HCEC 1CT (cell line): ENCODE measurements at regions not wholly inside any gene's neighbourhood (a gene's known extent, or its start where the extent isn't known, plus 50 kb on each side); places are given as distances from the start of the nearest gene placed in this dataset.

Experiments used
- DNase-seq: peaks from one replicate; pipeline ENCODE4 v3.0.0-alpha.2; 2017

DNA sequence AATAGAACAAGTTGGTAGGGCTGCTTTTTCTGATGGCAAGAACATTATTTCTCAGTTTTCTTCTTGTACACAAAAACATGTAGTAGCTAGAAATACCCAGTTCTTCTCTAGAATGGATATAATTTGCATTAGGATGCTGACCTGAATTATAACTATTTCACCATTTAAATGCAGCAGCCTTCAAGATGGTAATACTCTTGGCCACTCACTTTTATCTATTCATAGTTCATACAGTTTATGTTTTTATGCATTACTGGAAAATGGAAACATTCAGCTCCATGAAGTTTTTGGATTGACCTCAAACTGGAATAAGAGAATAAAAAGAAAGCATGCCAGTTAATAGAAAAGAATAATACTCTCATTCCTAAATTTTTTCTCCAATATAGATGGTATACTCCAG lies 487.4 kb downstream of the PABPC4L start:
- DNase-seq: no peak

DNA sequence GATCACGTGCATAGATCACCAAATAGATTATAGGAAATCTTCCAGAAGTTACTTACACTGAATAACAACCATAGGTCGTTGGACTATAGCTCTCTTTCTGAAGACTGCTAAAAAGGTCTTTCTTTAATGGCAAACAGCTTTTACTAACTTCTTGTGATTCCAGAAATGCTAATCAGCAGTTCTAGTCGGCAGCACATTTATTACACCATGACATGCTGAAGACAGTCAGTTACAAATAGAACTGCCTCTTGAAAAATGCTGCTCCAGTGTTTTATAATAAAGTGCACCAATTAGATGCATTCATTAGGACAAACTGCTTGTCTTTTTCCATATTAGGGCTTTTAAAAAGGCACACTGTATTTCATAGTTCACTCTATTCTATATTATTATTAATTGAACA lies 488.2 kb downstream of the PABPC4L start:
- no peak for DNase-seq

DNA sequence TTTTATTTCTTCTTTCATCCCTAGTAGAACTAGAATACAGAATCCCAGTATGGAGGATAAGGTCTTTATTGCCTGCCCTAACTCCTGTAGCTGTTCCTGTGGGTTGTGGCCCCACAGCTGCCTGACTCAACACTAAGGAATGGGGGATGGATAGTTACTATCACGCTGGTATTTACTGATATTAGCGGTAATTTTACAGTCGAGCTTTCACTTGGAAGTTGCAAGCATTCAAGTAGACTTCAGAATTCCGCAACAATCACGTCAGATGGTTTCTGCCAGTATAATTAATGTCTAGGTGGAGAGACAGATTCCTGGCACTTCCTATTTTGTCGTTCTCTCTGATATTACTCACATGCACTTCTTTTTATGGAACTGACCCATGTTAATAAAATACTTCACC lies 489.8 kb downstream of the PABPC4L start:
- DNase-seq: no peak

DNA sequence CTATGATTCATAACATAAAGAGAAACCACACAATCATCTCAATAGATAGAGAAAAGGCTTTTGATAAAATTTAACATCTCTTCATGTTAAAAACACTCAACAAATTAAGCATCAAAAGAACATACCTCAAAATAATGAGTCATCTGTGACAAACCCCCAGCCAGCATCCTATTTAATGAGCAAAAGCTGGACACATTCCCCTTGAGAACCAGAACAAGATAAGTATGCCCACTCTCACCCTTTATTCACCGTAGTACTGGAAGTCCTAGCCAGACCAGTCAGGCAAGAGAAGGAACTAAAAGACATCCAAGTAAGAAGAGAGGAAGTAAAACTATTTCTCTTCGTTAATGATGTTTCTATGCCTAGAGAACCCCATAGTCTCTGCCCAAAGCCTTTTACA lies 507.2 kb downstream of the PABPC4L start:
- DNase-seq: no peak

DNA sequence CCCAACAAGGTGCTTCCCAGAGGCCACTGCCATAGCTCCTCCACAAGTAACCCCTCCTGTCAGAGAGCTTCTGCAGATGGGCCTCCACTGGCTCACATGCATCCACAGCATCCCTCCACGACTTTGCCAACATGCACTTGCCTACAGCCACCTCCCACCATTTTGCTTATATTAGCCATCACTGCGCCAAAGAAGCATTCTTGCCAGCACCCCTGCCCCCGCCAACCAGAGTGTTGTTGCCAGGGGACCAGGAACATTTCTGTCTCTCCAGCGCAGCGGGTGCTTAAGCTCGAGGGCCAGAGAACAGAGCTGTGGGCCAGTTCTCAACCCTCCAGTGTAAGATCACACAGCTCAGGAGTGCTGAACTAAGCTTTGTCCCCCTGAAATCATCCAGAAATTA lies 517.6 kb downstream of the PABPC4L start:
- no peak for DNase-seq

DNA sequence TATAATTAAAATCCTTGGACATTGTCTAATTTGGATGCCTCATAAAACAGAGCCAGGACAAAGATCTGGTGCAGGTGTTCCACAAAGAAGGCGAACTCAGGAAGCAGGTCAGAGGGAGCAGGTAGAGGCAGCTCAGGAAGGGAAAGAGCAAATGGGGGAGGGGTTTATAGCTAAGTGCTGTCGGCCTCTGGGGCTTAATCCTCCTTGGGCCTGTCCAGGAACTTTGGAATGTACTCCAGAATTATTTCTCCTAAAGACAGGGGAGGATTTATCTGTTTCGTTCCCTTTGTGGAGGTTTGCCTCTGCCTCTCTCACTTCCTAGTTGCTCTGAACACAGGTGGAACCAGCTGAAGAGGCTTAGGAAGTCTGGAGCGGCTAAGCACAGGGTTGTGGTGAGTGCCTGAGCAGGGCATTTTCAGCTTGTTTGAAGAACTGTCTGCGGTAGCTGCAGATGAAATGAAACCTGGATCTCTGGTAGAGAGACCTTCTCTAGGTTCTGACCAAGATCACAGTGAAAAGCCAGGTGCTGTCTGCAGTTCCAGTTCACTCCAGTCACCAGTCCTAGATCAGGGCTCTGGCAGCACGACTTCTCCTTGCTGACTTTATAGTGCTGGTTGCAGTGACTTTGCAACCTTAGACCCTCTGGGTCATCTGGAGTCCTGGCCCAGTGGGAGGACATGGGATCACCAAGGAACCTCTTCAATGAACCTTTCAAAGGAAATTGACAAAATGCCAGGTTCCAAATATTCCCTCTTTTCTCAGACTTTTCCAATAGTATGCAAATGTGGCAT lies 519.2 kb downstream of the PCDH10 start:
- no peak for DNase-seq

DNA sequence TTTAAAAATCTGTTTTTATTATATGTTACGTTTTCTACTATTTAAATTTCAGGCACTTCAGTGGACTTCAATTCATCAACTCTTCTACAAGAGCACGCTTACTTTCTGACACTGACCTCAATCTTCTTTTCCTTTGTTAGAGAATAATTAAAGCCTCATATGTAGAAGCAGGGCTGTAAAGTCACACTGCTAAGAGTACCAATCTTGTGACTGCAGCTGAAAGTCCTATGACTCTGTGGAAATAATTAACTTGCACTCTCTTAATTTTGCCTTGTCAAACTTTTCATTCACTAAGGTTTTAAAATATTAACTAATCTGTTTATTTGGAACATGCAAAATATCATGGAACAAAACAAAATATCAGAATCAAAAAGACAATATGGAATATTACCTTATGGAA lies 498.1 kb downstream of the PCDH10 start:
- DNase-seq: no peak

DNA sequence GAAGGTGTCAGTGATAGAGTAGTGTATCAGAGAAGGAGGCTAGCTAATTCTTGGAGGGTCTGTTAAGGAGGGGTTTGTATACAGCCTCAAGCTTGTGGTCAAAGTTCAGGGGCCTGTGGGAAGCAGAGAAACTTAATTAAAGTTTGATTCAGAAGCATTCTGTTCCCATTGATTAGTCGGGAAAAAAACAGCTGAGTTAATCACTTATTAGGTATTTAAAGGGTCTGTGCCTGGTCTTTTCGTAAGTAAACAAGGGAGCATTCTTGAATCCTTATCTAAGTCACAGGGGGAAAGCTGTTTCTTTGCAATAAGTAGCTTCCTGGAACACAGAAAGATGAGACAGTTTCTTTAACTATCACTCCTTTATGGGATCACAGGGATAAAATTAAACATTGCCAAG lies 492.1 kb downstream of the PCDH10 start:
- no peak for DNase-seq

DNA sequence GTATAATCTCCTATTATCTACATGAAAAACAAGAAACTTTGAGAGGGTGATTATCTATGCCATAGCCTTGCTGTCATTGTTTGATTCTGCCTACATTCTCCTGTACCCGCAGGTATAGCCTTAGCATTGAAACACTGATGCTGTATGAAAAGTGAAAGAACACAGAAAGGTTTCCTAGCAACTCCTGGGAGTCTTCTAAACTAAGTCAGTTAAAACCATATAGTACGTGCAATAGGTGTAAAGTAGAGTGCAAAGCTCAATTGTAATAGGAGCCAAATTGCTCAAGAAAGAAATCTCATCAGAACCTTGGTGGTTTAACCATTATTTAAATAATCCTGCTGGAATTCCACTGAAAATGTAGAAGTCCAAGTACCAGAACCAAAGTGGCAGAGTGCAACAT lies 489.7 kb downstream of the PCDH10 start:
- no peak for DNase-seq

DNA sequence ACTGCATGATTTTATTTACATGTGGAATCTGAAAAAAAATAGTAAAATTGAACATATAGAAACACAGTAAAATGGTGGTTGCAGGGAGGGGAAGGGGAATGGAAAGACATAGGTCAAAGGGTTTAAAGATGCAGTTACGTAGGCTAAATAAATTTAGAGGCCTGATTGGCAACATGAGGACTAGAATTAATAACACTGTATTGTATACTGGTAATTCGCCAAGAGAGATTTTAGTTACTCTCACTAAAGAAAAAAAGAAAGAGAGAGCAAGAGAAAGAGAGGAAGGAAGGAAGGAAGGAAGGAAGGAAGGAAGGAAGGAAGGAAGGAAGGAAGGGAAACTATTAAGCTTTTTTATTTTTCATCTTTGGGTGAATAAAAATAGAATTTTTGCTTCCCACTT lies 488.1 kb downstream of the PCDH10 start:
- DNase-seq: no peak

DNA sequence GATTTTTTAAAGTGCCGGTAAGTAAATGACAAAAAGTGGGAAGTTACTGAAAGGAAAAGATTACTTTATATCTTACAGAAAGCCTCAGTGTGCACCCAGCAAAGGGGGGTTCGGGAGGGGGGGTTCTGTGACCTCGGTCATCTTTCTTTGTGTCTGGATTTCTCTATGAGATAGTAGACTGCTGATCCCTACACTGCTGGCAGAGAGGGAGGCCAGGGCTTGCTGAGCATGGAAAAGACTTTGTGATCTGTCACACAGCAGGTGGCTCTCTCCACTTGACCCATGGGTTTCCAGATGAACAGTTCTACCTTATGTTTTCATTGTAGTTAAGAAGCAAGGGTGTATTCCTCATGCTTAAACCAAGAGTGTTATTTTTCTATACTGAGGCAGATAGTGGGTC lies 475.6 kb downstream of the PCDH10 start:
- no peak for DNase-seq

DNA sequence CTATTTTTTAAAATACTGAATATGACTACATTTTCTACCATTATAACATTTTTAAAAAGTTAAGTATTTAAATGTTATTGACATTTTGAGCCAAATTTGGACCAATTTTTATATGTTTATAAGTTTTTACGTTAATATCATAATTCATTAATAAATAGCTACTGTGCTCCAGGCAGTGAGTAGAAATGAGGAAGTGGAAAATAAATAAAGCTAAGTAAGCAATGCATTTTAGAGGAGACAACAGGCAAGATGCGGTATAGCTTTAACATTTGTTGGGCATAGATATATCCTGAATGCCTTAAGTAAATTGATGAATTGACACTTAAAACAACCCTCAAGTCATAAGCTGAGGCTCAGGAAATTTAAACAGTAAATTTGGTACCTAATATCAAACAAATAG lies 474.8 kb downstream of the PCDH10 start:
- no peak for DNase-seq

DNA sequence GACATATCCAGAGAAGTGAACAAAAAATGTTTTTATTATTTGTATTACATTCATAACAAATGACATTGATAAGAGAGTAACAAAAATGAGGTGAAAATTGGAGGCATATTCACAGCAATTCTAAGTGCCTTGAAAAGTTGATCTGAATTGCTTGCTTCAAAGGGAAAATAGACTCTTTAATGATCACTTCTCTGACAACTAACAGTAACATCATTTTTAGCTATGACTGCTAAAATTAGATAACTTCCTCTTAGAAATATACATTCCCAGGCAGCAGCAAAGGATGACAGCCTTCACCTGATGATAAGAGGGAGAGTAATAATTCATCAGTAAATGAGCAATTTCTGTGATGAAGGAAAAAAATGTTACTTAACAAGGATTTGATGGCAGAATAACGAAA lies 472.5 kb downstream of the PCDH10 start:
- no peak for DNase-seq

DNA sequence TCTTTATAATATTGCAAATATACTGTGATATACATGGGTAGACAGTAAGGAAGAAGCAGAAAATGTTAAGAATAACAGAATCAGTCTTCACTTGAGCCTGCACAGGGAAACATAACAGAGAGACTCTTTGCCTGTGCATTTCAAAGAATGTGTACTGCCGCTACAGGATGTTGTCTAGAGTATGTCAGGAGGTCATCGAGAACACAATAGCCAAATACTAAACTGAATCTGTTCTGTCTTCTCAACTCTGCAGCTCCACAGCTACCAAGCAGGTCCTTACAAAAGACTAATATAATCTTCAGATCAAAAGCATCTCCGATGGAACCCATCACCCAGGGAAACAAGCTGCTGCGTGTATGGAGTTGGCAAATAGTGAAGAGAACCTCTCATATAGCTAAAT lies 471.5 kb downstream of the PCDH10 start:
- DNase-seq: no peak

DNA sequence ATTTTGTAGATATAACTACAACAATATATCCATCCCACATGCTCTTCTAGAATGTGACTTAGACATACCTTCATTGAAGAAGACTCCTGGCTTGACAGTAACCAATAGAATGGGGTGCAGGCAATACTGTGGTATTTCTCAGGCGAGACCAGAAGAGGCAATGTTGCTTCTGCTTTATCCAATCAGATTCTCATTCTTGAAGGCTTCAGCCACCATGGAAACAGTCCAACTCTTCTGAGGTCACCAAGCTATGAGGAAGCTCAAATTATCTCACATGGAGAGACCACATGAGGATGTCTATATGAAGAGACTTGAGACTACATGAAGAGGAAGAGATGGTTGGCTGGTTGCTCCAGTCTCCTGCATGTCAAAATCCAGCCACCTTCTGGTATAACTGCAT lies 469.9 kb downstream of the PCDH10 start:
- no peak for DNase-seq

DNA sequence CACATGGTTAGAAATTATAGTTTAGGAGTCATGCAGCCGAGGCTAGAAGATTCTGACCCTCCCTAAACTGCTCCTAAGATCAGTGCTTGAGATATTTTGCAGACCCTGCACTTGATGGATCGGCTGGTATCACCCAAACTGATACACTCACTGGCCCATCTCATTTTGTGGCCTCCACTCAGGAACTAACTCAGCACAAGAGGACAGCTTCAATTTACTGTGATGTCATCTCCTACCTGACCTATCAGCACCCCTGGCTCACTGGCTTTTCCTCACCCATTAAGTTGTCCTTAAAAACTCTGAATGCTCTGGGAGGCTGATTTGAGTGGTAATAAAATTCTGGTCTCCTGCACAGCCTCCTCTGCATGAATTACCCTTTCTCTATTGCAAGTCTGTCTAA lies 450.9 kb downstream of the PCDH10 start:
- no peak for DNase-seq

DNA sequence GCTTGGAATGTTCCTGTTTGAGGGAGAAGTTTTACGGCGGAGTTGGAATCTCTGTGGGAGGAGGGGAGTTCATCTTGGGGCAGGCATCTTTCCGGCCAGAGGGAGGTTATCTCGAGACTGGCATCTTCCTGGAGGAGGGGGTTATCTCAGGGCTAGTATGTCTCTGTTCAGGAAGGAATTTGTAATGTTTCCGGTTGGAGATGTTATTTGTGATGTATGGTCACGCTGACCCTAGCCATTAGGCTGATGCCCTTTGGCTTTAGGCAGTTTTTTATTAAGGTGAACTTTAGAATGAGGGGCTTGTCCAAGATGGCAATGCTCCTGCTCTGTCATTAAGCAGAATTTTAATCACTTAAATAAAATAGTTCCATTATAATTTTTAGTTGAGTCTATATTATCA lies 449.7 kb downstream of the PCDH10 start:
- DNase-seq: no peak

DNA sequence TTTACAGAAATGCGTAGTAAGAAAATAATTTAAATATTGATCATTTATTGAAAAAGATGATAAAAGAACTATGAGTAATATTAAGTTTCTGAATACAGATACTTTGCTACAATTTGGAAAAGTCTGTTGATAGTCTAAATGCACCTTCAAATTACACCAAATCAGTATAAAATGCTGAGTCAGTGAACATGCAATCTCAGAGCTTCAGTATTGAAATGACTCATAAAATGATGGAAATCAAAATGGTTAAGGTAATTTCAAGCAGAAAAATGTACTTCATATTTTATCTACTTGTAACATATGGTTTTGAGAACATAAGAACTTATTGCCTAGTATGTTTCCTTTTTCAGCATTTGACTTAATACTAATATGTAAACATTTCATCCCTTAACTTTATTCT lies 448.2 kb downstream of the PCDH10 start:
- no peak for DNase-seq

DNA sequence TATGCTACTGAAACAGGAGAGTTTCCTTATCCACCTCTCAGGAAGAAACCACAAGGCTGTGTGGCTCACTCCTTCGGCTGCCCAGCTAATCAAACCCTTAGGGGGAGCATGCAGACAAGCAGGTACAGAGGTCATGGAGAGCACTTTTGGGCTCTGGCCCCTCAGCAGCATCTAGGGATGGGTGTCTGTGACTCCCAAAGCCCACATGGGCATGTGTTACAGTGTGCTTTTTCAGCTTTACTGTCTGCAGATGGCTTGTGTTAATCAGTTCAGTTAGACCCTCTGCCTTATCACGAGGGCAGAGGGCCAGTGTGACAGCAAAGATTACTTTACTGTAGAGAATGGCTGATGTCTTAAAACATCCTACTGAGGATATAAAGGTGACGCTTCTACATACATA lies 447.4 kb downstream of the PCDH10 start:
- no peak for DNase-seq

DNA sequence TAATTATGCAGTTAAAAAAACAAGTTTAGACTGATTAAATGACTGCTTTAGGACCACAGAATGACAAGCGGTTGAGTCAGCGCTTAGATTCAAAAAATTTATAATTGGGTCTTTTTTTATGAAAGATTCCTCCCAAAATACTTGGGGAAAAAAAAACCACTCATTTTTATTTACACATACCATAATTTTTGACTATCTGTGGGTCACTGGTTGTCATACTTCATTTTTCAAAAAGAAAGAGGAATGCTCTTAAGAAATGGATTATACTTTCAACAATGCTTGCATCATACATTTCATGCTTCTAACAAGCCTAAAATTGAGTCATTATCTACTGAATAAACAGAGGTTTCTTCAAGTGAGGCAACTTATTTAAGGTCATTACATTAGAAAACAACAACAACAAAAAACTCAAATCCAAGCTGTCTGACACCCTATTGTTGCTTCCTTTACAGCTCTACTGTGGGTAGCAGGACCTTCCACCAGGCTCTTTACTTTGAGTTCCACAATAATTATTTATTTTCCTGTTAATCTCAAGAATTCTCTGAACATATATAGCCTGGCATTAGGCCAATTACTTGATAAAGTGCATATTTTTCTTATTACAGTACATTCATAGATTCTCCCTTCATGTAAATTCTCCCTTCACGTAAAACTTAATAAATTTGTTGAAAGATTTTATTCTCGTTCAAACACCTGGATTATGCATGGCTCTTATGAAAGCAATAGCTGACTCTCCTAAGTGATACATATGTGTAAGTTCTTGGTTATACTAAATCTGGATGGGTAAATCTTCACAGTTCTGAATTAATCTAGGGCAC lies 445.5 kb downstream of the PCDH10 start:
- peak; percentile 72 for DNase-seq

DNA sequence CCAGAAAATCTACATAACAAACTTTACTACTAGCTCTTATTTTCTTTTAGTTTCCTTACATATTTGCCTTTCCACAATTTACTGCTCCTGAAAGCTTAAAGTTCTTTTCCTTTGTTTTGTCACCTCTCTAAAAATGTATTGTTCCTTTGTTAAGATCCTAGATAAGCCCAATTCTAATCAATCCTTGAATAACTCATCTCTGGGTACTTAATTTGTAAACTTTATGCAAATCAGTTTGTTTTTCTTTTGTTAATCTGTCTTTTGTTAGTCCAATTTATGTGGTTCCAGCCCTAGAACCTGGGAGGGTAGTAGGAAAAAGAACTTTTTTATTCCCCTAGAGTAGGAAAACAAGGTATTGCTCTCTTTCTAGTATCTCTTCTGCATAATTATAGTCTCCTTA lies 444.7 kb downstream of the PCDH10 start:
- no peak for DNase-seq

DNA sequence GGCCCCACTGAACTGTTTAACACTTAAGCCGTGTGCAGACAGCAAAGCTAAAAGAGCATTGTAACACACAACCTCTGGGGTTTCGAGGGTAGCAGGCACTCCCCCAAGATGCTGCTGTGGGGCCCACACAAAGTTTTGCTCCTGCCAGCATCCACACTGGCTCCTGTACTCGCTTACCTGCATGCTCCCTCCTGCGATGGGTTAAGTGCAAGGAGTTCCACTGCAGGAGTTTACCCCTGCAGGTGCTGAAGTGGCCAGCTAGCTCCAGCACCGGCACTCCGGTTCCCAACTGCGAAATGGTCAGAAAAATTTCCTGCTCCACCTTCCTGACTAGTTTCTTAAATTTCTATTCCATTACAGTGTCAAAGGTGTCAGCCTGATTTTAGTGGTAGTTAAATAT lies 443.5 kb downstream of the PCDH10 start:
- no peak for DNase-seq

DNA sequence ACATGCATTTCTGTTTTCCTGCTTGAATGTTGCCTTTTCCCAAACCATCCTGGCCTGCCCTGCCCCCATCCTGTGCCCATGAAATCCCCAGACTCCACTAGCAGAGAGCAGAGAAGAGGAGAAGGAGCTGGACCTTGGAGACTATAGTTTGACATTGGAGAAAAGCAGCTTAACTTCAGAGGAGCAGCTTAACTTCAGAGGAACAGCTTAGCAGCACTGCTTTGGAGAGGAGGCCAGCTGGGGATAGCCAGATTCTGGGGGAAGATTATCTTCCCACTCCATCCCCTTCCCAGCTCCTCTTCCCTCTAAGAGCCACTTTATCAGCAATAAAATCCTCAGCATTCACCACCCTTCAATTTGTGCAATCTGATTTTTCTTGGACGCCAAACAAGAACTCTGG lies 443.0 kb downstream of the PCDH10 start:
- no peak for DNase-seq

DNA sequence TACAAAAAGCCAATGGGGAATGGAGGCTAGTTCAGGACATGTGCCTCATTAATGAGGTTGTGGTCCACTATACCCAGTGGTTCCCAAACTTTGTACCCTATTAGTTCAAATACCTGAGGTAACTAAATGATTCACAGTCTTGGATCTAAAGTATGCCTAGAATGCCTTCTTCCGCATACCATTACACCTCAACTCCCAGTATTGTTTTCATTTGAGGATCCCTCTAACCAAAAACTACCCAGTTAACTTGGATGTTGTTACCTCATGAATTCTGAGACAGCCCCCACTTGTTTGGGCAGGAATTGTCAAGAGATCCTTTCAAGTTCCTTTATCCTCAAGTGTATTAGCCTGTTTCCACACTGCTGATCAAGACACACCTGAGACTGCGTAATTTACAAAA lies 439.2 kb downstream of the PCDH10 start:
- DNase-seq: no peak

DNA sequence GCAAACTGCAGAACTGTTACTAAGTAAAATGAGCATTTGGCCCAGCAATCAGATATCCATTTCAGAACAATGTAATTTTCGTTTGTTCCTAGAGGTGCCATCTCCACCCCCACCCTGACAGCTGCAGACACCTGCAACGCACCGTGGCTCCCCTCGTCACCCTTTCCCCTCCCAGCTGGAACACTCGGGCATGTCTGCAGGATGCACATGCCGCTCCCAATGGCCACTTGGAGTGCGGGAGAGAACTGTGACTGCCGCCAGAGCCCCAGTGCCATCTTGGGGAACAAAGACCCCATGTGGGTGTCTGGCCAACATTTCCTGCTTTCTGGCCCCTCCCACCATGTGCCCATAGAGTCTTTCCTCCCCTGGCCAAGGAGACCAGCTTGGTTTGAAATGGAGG lies 436.2 kb downstream of the PCDH10 start:
- DNase-seq: no peak
